GM12873 (cell line): ENCODE measurements at regions not wholly inside any gene's neighbourhood (a gene's known extent, or its start where the extent isn't known, plus 50 kb on each side); places are given as distances from the start of the nearest gene placed in this dataset.

Experiments used
- CTCF ChIP-seq: IDR thresholded peaks from 2 replicates; pipeline ENCODE4 v1.5.1; 2012; ENCODE audit warnings: low read depth, mild to moderate bottlenecking, moderate library complexity, low read length, control low read depth; ENCODE audit not compliant: insufficient read depth; ENCODE audit errors: missing control alignments

GRCh38 chr20:19079536-19080299, 132.7 kb upstream of the SLC24A3 start:
- TF ChIP-seq CTCF, result no peak

- TF ChIP-seq CTCF, result no peak
Observed at GRCh38 chr20:19081937-19082336, 130.5 kb upstream of the SLC24A3 start.

- no peak for TF ChIP-seq CTCF
Observed at GRCh38 chr20:19083136-19083621, 129.3 kb upstream of the SLC24A3 start.

- TF ChIP-seq CTCF, result no peak
Observed at GRCh38 chr20:19090332-19090731, 122.1 kb upstream of the SLC24A3 start.

- TF ChIP-seq CTCF, result no peak
Observed at GRCh38 chr20:19094959-19095541, 117.4 kb upstream of the SLC24A3 start.

- TF ChIP-seq CTCF, result no peak
Observed at GRCh38 chr20:19095762-19096161, 116.7 kb upstream of the SLC24A3 start.

- no peak for TF ChIP-seq CTCF
Observed at GRCh38 chr20:19096843-19097242, 115.6 kb upstream of the SLC24A3 start.
